ENCODE measurements at regions not wholly inside any gene's neighbourhood (a gene's known extent, or its start where the extent isn't known, plus 50 kb on each side); places are given as distances from the start of the nearest gene placed in this dataset.
"Not testable (repeated sequence)": the region's sequence is repeated elsewhere in the genome, so short reads cannot be mapped to it uniquely, and the experiment has no call there.

DNA sequence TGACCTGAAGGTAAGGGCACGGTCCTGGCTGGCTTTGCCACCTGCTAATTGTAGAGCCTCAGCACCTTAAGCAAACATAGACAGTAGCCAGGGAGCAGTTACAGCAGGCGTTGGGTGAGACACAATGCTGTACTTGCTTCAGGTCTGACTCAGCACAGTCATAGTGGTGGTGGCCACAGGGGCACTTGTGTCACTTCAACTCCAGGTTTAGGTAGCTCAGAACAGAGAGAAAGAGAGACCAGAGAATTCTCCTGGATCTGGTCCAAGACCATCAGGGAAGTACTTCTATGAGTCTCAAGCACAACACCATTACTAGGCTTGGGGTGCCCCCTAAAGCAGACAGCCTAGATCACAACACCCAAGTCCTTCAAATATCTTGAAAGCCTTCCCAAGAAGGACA lies 204.4 kb downstream of the OTOL1 start (continued):
- TF ChIP-seq ZBTB21 (CRISPR knock-in tag; IDR thresholded peaks at IDR 0.05), result no peak

DNA sequence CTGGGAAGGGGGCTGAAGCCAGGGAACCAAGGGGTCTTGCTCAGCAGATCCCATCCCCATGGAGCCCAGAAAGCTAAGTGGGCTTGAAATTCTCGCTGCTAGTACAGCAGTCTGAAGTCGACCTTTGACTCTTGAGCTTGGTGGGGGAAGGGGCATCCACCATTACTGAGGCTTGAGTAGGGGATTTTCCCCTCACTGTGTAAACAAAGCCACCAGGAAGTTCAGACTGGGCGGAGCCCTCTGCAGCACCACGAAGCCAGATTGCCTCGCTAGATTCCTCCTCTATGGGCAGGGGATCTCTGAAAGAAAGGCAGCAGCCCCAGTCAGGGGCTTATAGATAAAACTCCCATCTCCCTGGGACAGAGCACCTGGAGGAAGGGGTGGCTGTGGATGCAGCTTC lies 210.6 kb downstream of the OTOL1 start:
- H4K20me1 ChIP-seq (ENCODE audit: insufficient read depth, low read length); H3K9ac ChIP-seq (ENCODE audit: insufficient read depth, low read depth, low read length); H3K27me3 ChIP-seq (ENCODE audit: control insufficient read depth in 1 of 2, insufficient read depth in 2 of 2, low read length in 2 of 2); POLR2A ChIA-PET; in situ Hi-C loops (cut with HindIII; ENCODE audit: extremely low pct_ligation_motif_present, low pct_unique_long_range_greater_than_20kb); H3K27ac ChIP-seq (ENCODE audit: extremely low read length, insufficient read depth, low read length); H2AFZ ChIP-seq (ENCODE audit: low read length); BruUV-seq (replicated peaks); H3K79me2 ChIP-seq (ENCODE audit: insufficient read depth, low read length); intact Hi-C loops (cut with micrococcal nuclease; ENCODE audit: unreplicated experiment); CTCF ChIA-PET (ENCODE audit: low intra/inter-chr PET ratio, low total read pairs); H3K9me3 ChIP-seq (ENCODE audit: low read length); FAIRE-seq; H3K36me3 ChIP-seq (replicated peaks in 1 of 2; ENCODE audit: control insufficient read depth in 1 of 2, insufficient read depth in 2 of 2, low read length in 2 of 2); TF ChIP-seq HNF4G (CRISPR knock-in tag; IDR thresholded peaks at IDR 0.05; ENCODE audit: borderline replicate concordance, low read depth); FOXA1 (IDR thresholded peaks at IDR 0.05): not testable (repeated sequence)
- DNase-seq (ENCODE audit: low spot score) (peak; percentile 31), ATAC-seq (peak; percentile 90)
- peak overlapping the region in 1 of 3 experiments; percentile 16; a peak in 1 of 6 replicates for H3K4me3 ChIP-seq (replicated peaks in 1 of 3; ENCODE audit: insufficient read depth in 1 of 3, low read depth in 2 of 3, low read length in 3 of 3)
- no CpG with 5 or more reads among the region's 5 CpGs for WGBS (ENCODE audit: low lambda C conversion rate)
- H3K4me1 ChIP-seq (ENCODE audit: insufficient read depth, low read length), result peaks cover 12% of the 10 kb centered on the region
- H3K4me2 ChIP-seq (ENCODE audit: low read depth, low read length), result peak overlapping the region; percentile 51
- TF ChIP-seq NFKBIZ (CRISPR knock-in tag; IDR thresholded peaks at IDR 0.05) (peak; percentile 36; the same call in 1 of the 2 replicates), FOXA3 (CRISPR knock-in tag; IDR thresholded peaks at IDR 0.05) (peak; percentile 78), HOXA3 (CRISPR knock-in tag; IDR thresholded peaks at IDR 0.05) (peak; percentile 33; the same call in 1 of the 2 replicates), HNF4A (CRISPR knock-in tag; IDR thresholded peaks at IDR 0.05) (peak; percentile 39), ZNF331 (CRISPR knock-in tag; IDR thresholded peaks at IDR 0.05) (0 out of 2 replicates have a peak, but pooled peaks have one; percentile 20), HNF4G (IDR thresholded peaks at IDR 0.05; ENCODE audit: borderline replicate concordance, low read depth, low read length) (peak; percentile 60), ELF1 (CRISPR knock-in tag; IDR thresholded peaks at IDR 0.05) (peak; percentile 35; the same call in 1 of the 2 replicates), BCL6 (CRISPR knock-in tag; IDR thresholded peaks at IDR 0.05) (peak; percentile 10; the same call in 1 of the 2 replicates), ZMYM4 (CRISPR knock-in tag; IDR thresholded peaks at IDR 0.05) (peak; percentile 42; the same call in 1 of the 2 replicates), FOXA1 (CRISPR knock-in tag; IDR thresholded peaks at IDR 0.05) (peak; percentile 64), ZNF292 (CRISPR knock-in tag; IDR thresholded peaks at IDR 0.05; ENCODE audit: borderline replicate concordance, low read depth) (peak; percentile 42; the same call in 1 of the 2 replicates), NR2F6 (IDR thresholded peaks at IDR 0.05) (0 out of 2 replicates have a peak, but pooled peaks have one; percentile 25), NR2F6 (CRISPR knock-in tag; IDR thresholded peaks at IDR 0.05) (0 out of 2 replicates have a peak, but pooled peaks have one; percentile 41)
- TF ChIP-seq, protein P1, sequence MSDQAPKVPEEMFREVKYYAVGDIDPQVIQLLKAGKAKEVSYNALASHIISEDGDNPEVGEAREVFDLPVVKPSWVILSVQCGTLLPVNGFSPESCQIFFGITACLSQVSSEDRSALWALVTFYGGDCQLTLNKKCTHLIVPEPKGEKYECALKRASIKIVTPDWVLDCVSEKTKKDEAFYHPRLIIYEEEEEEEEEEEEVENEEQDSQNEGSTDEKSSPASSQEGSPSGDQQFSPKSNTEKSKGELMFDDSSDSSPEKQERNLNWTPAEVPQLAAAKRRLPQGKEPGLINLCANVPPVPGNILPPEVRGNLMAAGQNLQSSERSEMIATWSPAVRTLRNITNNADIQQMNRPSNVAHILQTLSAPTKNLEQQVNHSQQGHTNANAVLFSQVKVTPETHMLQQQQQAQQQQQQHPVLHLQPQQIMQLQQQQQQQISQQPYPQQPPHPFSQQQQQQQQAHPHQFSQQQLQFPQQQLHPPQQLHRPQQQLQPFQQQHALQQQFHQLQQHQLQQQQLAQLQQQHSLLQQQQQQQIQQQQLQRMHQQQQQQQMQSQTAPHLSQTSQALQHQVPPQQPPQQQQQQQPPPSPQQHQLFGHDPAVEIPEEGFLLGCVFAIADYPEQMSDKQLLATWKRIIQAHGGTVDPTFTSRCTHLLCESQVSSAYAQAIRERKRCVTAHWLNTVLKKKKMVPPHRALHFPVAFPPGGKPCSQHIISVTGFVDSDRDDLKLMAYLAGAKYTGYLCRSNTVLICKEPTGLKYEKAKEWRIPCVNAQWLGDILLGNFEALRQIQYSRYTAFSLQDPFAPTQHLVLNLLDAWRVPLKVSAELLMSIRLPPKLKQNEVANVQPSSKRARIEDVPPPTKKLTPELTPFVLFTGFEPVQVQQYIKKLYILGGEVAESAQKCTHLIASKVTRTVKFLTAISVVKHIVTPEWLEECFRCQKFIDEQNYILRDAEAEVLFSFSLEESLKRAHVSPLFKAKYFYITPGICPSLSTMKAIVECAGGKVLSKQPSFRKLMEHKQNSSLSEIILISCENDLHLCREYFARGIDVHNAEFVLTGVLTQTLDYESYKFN (CRISPR knock-in tag; conservative IDR thresholded peaks at IDR 0.05), result peak; percentile 39; the same call in 1 of the 2 replicates
- TF ChIP-seq, protein P2, sequence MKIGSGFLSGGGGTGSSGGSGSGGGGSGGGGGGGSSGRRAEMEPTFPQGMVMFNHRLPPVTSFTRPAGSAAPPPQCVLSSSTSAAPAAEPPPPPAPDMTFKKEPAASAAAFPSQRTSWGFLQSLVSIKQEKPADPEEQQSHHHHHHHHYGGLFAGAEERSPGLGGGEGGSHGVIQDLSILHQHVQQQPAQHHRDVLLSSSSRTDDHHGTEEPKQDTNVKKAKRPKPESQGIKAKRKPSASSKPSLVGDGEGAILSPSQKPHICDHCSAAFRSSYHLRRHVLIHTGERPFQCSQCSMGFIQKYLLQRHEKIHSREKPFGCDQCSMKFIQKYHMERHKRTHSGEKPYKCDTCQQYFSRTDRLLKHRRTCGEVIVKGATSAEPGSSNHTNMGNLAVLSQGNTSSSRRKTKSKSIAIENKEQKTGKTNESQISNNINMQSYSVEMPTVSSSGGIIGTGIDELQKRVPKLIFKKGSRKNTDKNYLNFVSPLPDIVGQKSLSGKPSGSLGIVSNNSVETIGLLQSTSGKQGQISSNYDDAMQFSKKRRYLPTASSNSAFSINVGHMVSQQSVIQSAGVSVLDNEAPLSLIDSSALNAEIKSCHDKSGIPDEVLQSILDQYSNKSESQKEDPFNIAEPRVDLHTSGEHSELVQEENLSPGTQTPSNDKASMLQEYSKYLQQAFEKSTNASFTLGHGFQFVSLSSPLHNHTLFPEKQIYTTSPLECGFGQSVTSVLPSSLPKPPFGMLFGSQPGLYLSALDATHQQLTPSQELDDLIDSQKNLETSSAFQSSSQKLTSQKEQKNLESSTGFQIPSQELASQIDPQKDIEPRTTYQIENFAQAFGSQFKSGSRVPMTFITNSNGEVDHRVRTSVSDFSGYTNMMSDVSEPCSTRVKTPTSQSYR (CRISPR knock-in tag; IDR thresholded peaks at IDR 0.05; ENCODE audit: borderline replicate concordance), result peak; percentile 88

Data from HepG2 (cell line).